ENCODE measurements at regions not wholly inside any gene's neighbourhood (a gene's known extent, or its start where the extent isn't known, plus 50 kb on each side); places are given as distances from the start of the nearest gene placed in this dataset.

DNA sequence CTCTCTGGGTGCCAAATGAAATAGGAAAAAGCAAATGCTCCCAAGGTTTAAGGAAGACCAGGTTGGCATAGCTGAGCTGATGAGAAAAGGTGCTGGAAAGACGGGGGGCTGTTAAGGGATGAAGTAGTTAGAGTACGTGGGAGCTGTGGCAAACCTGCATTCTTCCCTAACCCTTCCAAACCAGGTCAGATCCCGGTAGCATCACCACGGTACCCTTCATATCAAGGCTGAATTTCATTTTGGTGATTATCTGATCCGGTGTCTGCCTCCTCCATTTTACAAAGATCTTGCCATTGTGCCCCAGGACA lies 68.0 kb upstream of the PIM1 start:
- peak overlapping the region; percentile 29; the same call in 1 of the 2 replicates for H3K4me3 ChIP-seq (ENCODE audit: low read depth, low read length)
- peaks cover under 1% of the 10 kb centered on the region; the same call in 1 of the 2 replicates for H3K27me3 ChIP-seq (ENCODE audit: control insufficient read depth, insufficient read depth, low read length)
- ChIA-PET CTCF (interaction anchor here (1.0 to 3.1 kb wide), 2 partner anchors 24 to 51 kb away, joined by 3 to 14 read pairs; no protein-coding TSS in a partner anchor), POLR2A (interaction anchor here (0.6 kb wide), 1 partner anchor 527 kb away, joined by 15 read pairs; no protein-coding TSS in a partner anchor)
- H3K36me3 ChIP-seq (ENCODE audit: control insufficient read depth, insufficient read depth, low read length): no peaks in the 10 kb centered on the region
- DNase-seq (ENCODE audit: low read depth): no peak
- TF ChIP-seq, protein P1, sequence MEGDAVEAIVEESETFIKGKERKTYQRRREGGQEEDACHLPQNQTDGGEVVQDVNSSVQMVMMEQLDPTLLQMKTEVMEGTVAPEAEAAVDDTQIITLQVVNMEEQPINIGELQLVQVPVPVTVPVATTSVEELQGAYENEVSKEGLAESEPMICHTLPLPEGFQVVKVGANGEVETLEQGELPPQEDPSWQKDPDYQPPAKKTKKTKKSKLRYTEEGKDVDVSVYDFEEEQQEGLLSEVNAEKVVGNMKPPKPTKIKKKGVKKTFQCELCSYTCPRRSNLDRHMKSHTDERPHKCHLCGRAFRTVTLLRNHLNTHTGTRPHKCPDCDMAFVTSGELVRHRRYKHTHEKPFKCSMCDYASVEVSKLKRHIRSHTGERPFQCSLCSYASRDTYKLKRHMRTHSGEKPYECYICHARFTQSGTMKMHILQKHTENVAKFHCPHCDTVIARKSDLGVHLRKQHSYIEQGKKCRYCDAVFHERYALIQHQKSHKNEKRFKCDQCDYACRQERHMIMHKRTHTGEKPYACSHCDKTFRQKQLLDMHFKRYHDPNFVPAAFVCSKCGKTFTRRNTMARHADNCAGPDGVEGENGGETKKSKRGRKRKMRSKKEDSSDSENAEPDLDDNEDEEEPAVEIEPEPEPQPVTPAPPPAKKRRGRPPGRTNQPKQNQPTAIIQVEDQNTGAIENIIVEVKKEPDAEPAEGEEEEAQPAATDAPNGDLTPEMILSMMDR (IDR thresholded peaks at IDR 0.05; ENCODE audit: insufficient read depth, low read depth, low read length): no peak

DNA sequence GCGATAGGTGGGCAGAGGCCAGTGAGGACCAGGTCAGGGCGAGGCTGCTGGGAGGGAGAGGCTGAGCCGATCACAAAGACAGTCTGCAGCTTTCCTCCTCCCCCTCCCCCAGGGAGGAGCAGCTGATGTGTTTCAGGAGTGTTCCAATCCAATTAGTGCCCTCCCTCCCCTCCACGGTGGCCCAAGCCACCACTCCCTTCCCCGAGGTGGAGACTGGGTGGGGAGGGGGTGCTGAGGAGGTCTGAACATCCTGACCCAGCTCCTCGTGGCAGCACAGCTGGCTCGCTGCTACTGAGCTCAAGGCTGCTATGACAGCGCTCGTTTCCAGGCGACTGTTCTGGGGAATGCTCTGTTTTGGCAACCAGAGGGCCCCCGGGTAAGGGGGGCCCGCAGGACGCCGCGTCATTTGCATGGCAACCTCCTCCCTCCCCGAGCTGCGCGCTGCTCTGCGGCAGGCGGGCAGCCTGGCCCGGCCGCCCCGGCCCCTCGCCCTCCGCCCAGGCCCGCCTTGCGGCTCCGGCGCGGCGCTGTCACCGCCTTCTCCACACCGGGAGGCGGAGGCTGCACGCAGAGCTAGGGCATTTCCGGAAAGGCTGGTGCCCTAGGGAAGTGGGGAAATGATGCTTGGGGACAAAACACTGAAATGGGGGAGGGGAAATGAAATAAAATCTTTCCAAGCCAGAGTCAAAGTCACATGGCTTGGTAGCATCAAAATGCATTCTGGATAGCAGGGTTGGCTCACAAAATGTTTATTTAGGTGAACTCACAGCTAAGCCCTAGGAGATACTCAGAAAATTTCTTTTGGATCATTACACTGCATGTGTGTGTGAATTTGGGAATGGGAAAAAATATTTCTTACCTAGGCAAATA lies 67.4 kb upstream of the PIM1 start:
- no peaks in the 10 kb centered on the region for H3K36me3 ChIP-seq (ENCODE audit: control insufficient read depth, insufficient read depth, low read length)
- CTCF ChIA-PET: interaction anchor here (0.6 to 3.1 kb wide), 4 partner anchors 24 to 82 kb away, joined by 3 to 14 read pairs (median 4); no protein-coding TSS in a partner anchor
- TF ChIP-seq, protein P1 (IDR thresholded peaks at IDR 0.05; ENCODE audit: insufficient read depth, low read depth, low read length): no peak
- POLR2A ChIA-PET: interaction anchor here (0.5 to 0.6 kb wide), 2 partner anchors 73 to 528 kb away, joined by 3 to 15 read pairs; no protein-coding TSS in a partner anchor
- peak overlapping the region; percentile 29 for H3K4me3 ChIP-seq (ENCODE audit: low read depth, low read length)
- peak; percentile 78 for DNase-seq (ENCODE audit: low read depth)
- H3K27me3 ChIP-seq (ENCODE audit: control insufficient read depth, insufficient read depth, low read length): peaks cover 1% of the 10 kb centered on the region; the same call in 1 of the 2 replicates

GRCh38 chr6:37103169-37104039 lies 66.5 kb upstream of the PIM1 start:
- DNase-seq (ENCODE audit: low read depth): no peak
- POLR2A ChIA-PET: interaction anchor here (0.5 kb wide), 1 partner anchor 72 kb away, joined by 3 read pairs; no protein-coding TSS in a partner anchor
- TF ChIP-seq, protein P1 (IDR thresholded peaks at IDR 0.05; ENCODE audit: insufficient read depth, low read depth, low read length): no peak

GRCh38 chr6:37104824-37105147 lies 65.2 kb upstream of the PIM1 start:
- Histone ChIP-seq H3K36me3 (ENCODE audit: control insufficient read depth, insufficient read depth, low read length) (no peaks in the 10 kb centered on the region), H3K4me3 (ENCODE audit: low read depth, low read length) (no peak overlapping the region), H3K27me3 (ENCODE audit: control insufficient read depth, insufficient read depth, low read length) (0 out of 2 replicates have a peak, but pooled peaks cover 1% of the 10 kb centered on the region)
- TF ChIP-seq, protein P1 (IDR thresholded peaks at IDR 0.05; ENCODE audit: insufficient read depth, low read depth, low read length): no peak
- ChIA-PET CTCF (interaction anchor here (1.1 kb wide), 1 partner anchor 66 kb away, joined by 3 read pairs; no protein-coding TSS in a partner anchor), POLR2A (no interaction called here)
- DNase-seq (ENCODE audit: low read depth): no peak

More at GRCh38 chr6:37103169-37104039, 66.5 kb upstream of the PIM1 start:
- Histone ChIP-seq H3K4me3 (ENCODE audit: low read depth, low read length) (peak overlapping the region; percentile 29; the same call in 1 of the 2 replicates), H3K27me3 (ENCODE audit: control insufficient read depth, insufficient read depth, low read length) (0 out of 2 replicates have a peak, but pooled peaks cover 1% of the 10 kb centered on the region), H3K36me3 (ENCODE audit: control insufficient read depth, insufficient read depth, low read length) (no peaks in the 10 kb centered on the region)
- CTCF ChIA-PET: interaction anchor here (0.8 to 3.1 kb wide), 4 partner anchors 10 to 67 kb away, joined by 3 to 14 read pairs (median 4); no protein-coding TSS in a partner anchor

Data from BJ (cell line).